HEK293 (cell line): ENCODE measurements at regions not wholly inside any gene's neighbourhood (a gene's known extent, or its start where the extent isn't known, plus 50 kb on each side); places are given as distances from the start of the nearest gene placed in this dataset.

Source experiments
- EGR2 ChIP-seq: fragments of 450-650 bp; formaldehyde crosslinking; IDR thresholded peaks from 2 replicates; pipeline ENCODE4 v1.5.1; 2016; ENCODE audit warnings: low read depth, missing biosample characterization, missing genetic modification characterization
- HOXA7 ChIP-seq: sonication (generic); formaldehyde crosslinking; IDR thresholded peaks from 2 replicates; pipeline ENCODE4 v1.8.1; 2022; ENCODE audit warnings: missing genetic modification reagents, borderline replicate concordance
- IKZF3 ChIP-seq: fragments of 450-650 bp; IDR thresholded peaks from 2 replicates; pipeline ENCODE4 v1.5.0; 2018; ENCODE audit warnings: missing biosample characterization, mild to moderate bottlenecking, missing genetic modification characterization, moderate library complexity
- KLF10 ChIP-seq: fragments of 450-650 bp; IDR thresholded peaks from 2 replicates; pipeline ENCODE4 v1.5.1; 2018; ENCODE audit warnings: missing biosample characterization, mild to moderate bottlenecking, missing genetic modification characterization
- MZF1 ChIP-seq: fragments of 450-650 bp; formaldehyde crosslinking; IDR thresholded peaks from 2 replicates; pipeline ENCODE4 v1.5.1; 2017; ENCODE audit warnings: missing biosample characterization, missing genetic modification characterization, borderline replicate concordance
- TCF7L2 ChIP-seq: IDR thresholded peaks from 2 replicates; pipeline ENCODE4 v1.6.1; 2011; ENCODE audit warnings: low read depth, mild to moderate bottlenecking, inconsistent platforms, low read length, moderate library complexity, borderline replicate concordance
- ZNF121 ChIP-seq: fragments of 450-650 bp; formaldehyde crosslinking; IDR thresholded peaks from 2 replicates; pipeline ENCODE4 v1.5.1; 2016; ENCODE audit warnings: missing biosample characterization, missing genetic modification characterization
- ZNF223 ChIP-seq: fragments of 450-650 bp; formaldehyde crosslinking; IDR thresholded peaks from 2 replicates; pipeline ENCODE4 v1.5.1; 2016; ENCODE audit warnings: missing biosample characterization, missing genetic modification characterization
- ZNF292 ChIP-seq: fragments of 450-650 bp; formaldehyde crosslinking; IDR thresholded peaks from 2 replicates; pipeline ENCODE4 v1.5.1; 2016; ENCODE audit warnings: low read depth, missing biosample characterization, missing genetic modification characterization, borderline replicate concordance
- ZNF354C ChIP-seq: fragments of 450-650 bp; formaldehyde crosslinking; IDR thresholded peaks from 2 replicates; pipeline ENCODE4 v1.5.1; 2016; ENCODE audit warnings: missing biosample characterization, missing genetic modification characterization, low read depth, borderline replicate concordance
- ZNF629 ChIP-seq: fragments of 450-650 bp; formaldehyde crosslinking; IDR thresholded peaks from 2 replicates; pipeline ENCODE4 v1.5.1; 2017; ENCODE audit warnings: missing biosample characterization, missing genetic modification characterization
- ZNF707 ChIP-seq: fragments of 450-650 bp; formaldehyde crosslinking; IDR thresholded peaks from 2 replicates; pipeline ENCODE4 v1.5.1; 2016; ENCODE audit warnings: missing biosample characterization, missing genetic modification characterization
- ZNF747 ChIP-seq: fragments of 450-650 bp; formaldehyde crosslinking; IDR thresholded peaks from 2 replicates; pipeline ENCODE4 v1.5.1; 2016; ENCODE audit warnings: missing biosample characterization, missing genetic modification characterization
- TF ChIP-seq, protein P1 (sequence below): fragments of 450-650 bp; formaldehyde crosslinking; IDR thresholded peaks from 2 replicates; pipeline ENCODE4 v1.5.1; 2016; ENCODE audit warnings: missing biosample characterization, missing genetic modification characterization

- TF ChIP-seq KLF10 (tag by site-specific recombination) (no peak), ZNF292 (tag by site-specific recombination) (no peak), EGR2 (tag by site-specific recombination) (no peak), ZNF354C (tag by site-specific recombination) (no peak), ZNF707 (tag by site-specific recombination) (no peak), ZNF629 (no peak), ZNF223 (tag by site-specific recombination) (no peak), IKZF3 (tag by site-specific recombination) (no peak), MZF1 (tag by site-specific recombination) (no peak), ZNF747 (no peak), TCF7L2 (no peak), ZNF121 (no peak), HOXA7 (CRISPR knock-in tag) (no peak)
- TF ChIP-seq, protein P1, sequence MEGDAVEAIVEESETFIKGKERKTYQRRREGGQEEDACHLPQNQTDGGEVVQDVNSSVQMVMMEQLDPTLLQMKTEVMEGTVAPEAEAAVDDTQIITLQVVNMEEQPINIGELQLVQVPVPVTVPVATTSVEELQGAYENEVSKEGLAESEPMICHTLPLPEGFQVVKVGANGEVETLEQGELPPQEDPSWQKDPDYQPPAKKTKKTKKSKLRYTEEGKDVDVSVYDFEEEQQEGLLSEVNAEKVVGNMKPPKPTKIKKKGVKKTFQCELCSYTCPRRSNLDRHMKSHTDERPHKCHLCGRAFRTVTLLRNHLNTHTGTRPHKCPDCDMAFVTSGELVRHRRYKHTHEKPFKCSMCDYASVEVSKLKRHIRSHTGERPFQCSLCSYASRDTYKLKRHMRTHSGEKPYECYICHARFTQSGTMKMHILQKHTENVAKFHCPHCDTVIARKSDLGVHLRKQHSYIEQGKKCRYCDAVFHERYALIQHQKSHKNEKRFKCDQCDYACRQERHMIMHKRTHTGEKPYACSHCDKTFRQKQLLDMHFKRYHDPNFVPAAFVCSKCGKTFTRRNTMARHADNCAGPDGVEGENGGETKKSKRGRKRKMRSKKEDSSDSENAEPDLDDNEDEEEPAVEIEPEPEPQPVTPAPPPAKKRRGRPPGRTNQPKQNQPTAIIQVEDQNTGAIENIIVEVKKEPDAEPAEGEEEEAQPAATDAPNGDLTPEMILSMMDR (tag by site-specific recombination) = no peak
These were observed 92.3 kb downstream of the CTAGE1 start for GRCh38 chr18:22325396-22325795.
